ENCODE measurements at regions not wholly inside any gene's neighbourhood (a gene's known extent, or its start where the extent isn't known, plus 50 kb on each side); places are given as distances from the start of the nearest gene placed in this dataset.

- no peak for TF ChIP-seq CTCF (IDR thresholded peaks at IDR 0.05)
- TF ChIP-seq POLR2A (IDR thresholded peaks at IDR 0.05) = no peak
Measured at GRCh38 chr10:4686644-4686996, 139.4 kb upstream of the AKR1E2 start.
